ENCODE measurements at regions not wholly inside any gene's neighbourhood (a gene's known extent, or its start where the extent isn't known, plus 50 kb on each side); places are given as distances from the start of the nearest gene placed in this dataset.
"Not testable (repeated sequence)": the region's sequence is repeated elsewhere in the genome, so short reads cannot be mapped to it uniquely, and the experiment has no call there.

DNA sequence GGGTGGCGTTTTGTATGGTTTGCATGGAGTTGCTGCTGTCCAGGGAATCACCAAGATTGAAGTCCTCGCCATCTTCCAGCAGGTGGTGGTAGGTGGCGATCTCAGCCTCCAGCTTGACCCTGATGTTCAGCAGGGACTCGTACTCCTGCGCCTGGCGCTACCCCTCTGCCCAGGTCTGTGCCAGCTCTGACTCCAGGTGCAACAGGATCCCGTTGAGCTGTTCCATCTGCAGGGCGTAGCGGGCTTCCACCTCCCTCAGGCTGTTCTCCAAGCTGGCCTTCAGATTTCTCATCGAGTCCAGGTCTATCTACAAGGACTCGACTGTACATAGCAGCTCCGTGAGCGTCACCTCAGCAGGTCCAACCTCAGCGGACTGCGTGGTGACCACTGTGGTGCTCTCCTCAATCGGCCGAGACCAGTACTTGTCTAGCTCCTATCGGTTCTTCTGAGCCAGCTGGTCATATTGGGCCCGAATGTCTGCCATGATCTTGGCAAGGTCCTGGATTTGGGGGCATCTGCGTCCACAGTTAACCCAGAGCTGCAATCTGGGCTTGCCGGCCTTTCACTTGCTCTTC, 1584.8 kb upstream of the ACO1 start:
- no peak for DNase-seq

DNA sequence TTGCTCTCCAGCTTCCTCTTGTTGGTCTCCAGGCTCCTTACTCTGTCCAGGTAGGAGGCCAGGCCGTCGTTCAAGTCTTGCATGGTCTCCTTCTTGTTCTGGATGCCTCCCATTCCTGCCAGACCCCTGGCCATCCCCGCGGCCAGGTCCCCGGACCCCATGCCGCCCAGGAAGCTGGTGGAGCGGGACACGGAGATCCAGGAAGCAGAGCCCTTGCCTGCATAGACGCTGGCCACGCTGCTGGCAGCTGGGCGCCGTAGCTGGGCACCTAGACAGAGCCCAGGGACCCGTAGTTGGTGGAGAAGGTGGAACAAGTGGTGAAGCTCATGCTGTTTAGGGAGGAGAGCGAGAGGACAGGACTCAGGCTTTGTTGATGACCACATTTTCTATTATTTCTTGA, 1584.0 kb upstream of the ACO1 start:
- no peak for DNase-seq

GRCh38 chr9:30812821-30813220, 1571.6 kb upstream of the ACO1 start:
- DNase-seq, result no peak

DNA sequence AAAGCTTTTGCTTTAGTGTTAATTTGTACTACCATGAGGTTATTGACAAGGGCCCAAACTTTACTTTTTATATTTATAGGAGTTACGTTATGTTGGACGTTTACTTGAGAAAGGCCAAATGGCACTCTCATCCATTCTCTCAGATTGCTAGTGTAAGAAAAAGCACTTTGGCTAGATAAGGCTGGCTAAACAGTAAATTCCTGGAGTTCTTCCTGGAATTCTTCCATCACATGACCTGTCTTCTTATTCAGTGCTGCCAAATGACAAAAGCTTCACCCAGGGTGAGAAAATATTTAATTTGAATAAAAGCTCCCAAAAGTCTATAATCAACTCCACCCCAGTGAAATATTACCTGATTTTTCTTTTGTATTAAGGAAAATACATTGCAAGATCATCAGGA, 1568.9 kb upstream of the ACO1 start:
- no peak for DNase-seq

DNA sequence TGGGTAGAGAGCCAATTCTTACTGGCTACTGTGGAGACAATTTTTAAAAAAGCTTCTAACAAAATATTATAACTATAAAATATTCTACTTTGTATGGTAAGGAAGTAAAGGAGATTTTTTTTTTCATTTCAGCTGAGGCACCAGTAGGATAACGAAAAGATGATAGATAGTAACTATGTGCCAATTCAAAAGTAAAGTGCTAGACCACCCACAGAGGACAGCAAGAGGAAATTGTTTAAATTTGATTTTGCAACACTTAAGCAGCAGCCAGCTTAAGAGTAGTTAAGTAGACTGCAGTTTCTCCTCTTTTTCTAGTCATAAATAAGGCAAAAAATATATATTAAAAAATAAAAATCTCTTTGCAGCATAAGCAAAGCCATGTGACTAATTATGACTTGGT, 1539.3 kb upstream of the ACO1 start:
- DNase-seq, result no peak

GRCh38 chr9:30846651-30847050, 1537.8 kb upstream of the ACO1 start:
- no peak for DNase-seq

DNA sequence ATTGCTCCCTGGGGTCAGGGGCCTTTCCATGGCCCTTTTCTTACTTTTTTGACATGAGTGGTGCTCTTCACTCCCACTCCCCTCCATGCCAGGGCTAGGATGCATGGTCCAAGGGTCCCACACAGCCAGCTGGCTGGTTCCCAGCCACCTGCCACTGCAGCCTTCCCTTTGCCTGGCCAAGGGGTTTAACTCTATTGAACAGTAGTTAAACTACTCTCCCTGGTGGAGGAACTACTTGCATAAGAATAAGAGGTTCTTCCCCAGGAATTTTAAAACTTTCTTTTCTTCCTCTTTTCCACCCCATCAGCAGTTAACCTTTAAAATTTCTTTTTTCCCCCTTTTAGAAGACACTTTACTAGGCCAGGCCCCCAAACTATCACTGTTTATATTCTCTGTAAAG, 1532.8 kb upstream of the ACO1 start:
- no peak for DNase-seq

- DNase-seq, result no peak
These were observed 1483.7 kb upstream of the ACO1 start for GRCh38 chr9:30900706-30901105.

GRCh38 chr9:30913331-30913730, 1471.1 kb upstream of the ACO1 start:
- no peak for DNase-seq

GRCh38 chr9:30915451-30915850, 1469.0 kb upstream of the ACO1 start:
- no peak for DNase-seq

DNA sequence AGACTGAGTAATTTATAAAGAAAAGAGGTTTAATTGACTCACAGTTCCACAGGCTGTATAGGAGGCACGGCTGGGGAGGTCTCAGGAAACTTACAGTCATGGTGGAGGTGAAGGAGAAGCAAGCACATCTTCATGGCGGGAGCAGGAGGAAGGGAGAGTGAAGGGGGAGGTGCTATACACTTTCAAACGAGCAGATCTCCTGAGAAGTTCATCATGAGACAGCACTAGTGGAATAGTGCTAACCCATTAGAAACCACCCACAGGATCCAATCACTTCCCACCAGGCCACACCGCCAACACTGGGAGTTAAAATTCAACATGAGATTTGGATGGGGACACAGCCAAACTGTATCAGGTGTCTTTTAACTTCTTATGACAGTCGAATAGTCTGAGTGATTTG, 1459.3 kb upstream of the ACO1 start:
- DNase-seq, result no peak

- no peak for DNase-seq
These were observed 1458.8 kb upstream of the ACO1 start for GRCh38 chr9:30925635-30926034.

GRCh38 chr9:30928045-30928444, 1456.4 kb upstream of the ACO1 start:
- DNase-seq, result no peak

DNA sequence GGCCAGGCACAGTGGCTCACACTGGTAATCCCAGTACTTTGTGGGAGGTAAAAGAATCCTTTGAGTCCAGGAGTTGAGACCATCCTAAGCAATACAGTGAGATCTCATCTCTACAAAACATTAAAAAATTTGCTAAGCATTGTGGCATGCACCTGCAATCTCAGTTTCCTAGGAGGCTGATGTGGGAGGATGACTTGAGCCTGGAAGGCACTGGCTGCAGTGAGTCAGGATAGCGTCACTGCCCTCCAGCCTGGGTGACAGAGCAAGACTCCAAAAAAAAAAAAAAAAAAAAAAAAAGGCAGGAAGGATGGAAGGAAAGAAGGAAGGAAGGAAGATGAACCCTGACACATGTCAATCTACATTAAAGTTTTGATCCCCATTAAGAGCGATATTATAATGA, 1452.2 kb upstream of the ACO1 start:
- no peak for DNase-seq

DNA sequence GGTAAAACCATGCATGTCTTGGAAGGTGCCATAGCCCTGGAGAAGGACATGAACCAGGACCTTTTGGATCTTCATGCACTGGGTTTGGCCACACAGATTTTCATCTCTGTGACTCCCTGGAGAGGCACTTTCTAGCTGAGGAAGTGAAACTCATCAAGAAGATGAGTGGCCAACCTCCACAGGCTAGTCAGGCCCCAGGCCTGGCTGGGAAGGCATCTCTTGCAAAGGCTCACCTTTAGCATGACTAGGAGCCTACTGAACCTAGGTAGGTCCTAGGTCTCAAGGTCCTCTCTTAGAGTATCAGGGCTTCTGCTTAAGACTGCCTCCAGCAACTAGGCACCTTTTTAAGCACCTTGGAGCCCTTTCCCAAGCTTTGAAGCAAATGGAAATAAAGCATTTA, 1448.7 kb upstream of the ACO1 start:
- no peak for DNase-seq

DNA sequence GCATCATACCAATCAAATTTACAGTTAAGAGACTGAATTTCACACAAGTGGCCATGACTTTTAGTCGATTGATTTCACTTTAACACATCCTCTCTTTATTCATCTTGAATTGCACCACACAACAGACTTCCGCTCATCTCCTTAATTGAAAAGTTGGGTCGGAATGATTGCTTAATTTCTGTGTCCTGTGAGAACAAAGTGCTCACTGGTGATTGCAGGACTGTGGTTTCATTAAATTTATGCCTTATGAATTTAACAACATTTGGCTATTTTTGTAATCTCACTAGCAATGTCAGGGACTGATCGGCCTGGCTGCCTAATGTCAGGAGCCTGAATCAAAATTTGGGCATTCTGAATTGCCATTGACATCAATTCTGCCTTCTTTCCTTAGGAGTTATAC, 1447.3 kb upstream of the ACO1 start:
- no peak for DNase-seq

DNA sequence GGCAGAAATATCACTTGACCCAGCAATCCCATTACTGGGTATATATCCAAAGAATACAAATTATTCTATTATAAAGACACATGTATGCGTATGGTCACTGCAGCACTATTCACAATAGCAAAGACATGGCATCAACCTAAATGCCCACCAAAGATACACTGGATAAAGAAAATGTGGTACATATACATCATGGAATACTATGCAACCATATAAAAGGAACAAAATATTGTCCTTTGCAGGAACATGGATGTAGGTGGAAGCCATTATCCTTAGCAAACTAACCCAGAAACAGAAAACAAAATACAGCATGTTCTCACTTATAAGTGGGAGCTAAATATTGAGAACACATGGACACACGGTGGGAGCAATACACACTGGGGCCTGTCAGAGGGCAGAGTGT, 1441.6 kb upstream of the ACO1 start:
- DNase-seq, result not testable (repeated sequence)

DNA sequence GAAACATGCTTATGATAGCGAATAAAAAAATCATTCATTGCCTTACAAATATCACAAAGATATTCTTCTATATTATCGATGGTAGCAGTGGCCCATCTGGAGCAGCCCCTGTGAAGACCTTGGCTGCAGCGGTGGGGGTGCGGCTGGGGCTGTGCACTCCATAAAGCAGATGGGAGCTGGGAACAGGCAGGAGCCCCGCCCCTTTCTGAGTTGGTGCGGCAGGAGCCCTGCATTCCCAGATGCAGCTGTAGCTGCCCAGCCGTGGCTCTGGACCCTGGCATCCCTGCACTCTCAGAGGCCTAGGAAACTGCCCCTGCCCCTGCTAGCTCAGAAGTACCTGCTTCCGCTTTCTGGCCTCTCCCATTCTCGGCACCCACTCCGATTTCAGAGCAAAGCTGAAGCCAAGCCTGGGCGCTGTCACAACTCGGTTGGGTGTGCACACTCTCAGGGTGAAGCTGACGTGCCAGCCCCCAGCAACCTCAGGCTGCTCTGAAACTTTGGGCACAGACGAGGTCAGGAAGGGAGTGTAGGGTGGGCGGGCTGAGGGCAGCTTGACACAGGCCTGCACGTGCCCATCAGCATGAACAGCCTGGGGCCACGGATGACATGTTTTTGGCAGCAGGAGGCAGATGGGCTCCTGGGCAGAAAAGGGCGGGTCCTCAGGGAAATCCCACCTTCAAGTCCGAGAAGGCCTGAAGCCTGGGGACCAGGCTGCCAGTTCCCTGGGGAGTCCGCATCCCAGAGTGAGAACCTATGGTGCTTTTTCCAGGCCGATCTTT, 1440.8 kb upstream of the ACO1 start:
- no peak for DNase-seq

- no peak for DNase-seq
These were observed 1440.2 kb upstream of the ACO1 start for GRCh38 chr9:30944225-30944569.

GRCh38 chr9:30944741-30945280, 1439.6 kb upstream of the ACO1 start:
- no peak for DNase-seq

DNA sequence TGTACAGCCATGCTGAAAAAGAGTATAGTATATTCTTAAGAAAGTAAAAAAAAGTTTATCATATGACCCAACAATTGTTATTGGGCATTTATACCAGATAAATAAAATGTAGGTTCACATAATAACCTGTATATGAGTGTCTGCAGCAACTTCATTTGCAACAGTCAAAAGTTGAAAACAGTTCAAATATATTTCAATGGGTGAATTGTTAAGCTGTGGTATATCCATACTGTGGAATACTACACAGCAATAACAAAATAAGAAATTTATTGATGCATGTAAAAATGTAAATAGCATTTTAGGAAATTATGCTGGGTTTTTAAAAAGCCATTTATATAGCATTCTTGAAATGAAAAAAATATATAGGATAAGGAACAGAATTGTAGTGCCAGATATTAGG, 1420.1 kb upstream of the ACO1 start:
- no peak for DNase-seq

DNA sequence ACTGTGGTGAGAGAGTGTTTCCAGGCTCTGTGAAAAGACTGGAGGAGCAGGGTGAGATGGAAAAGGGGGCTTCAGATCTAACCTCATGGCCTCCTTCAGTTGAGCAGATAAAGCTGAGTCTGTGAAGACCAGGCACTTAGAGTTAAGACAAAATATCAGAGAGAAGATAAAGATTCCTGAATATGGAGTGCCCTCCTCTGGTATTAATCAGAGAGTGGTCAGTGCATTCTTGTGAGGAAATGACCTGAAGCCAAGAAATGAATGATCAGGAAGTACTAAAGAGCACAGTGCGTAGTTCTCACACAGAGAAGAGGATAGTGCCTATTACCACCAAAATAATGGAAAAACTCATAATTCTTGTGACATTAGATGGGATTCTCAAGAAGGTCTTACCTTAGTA, 1417.0 kb upstream of the ACO1 start:
- DNase-seq, result no peak

- no peak for DNase-seq
These were observed 1414.3 kb upstream of the ACO1 start for GRCh38 chr9:30970186-30970585.

- no peak for DNase-seq
These were observed 1413.6 kb upstream of the ACO1 start for GRCh38 chr9:30970812-30971211.

GRCh38 chr9:30972654-30973053, 1411.8 kb upstream of the ACO1 start:
- DNase-seq, result no peak
